NCI-H69 (cell line): ENCODE measurements at regions not wholly inside any gene's neighbourhood (a gene's known extent, or its start where the extent isn't known, plus 50 kb on each side); places are given as distances from the start of the nearest gene placed in this dataset.
"Not testable (repeated sequence)": the region's sequence is repeated elsewhere in the genome, so short reads cannot be mapped to it uniquely, and the experiment has no call there.

Experiments
- DNase-seq: peaks from one replicate; lab custom pipeline; 2025; lab: John Stamatoyannopoulos, UW

DNA sequence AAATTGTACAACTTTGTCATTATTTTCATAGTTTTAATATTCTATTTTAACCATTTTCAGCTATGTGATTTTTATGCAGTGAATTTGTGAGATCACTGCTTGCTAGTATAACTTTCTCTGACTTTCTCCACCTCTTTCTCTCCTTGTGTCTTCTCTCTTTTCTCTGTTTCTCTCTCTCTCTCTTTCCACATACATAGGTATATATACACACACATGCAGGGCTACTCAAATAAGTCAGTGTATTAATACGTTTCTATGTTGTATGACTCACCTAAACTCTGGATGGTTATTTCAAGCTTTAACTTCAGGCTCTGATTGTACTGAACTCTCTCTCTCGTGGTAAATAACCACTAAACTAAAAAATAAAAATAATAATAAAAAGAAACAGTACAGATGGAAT, 1389.3 kb upstream of the ALCAM start:
- no peak for DNase-seq

DNA sequence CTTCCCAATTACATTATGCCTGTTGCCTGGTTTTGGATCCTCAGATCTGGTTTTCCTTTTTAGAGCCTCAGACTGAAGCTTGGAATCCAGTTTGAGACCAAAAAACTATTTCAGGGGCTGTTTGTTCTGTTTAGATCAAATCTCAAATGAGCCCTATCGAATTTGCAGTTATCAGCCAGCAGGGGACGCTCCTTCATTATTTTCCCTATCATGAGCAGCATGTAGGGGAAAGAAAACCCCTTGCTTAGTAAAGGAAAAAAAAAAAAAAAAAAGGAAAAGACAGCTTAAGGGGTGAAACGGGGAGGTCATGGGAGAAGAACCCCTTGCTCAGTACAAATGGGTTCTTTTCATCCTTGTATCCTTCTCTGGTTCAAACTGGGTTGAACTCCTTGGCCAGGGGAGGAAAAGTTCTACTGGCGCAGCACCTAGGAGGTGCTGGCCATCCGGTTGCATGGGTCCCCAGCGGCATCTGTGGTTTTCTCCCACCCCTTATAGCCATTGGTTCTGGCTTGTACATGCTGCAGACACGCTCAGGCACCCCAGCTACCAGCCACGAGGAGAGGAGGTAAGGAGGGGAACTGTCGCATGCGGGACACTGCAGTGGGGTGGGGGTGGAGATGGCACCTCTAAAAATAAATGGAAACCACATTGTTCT, 1375.1 kb upstream of the ALCAM start:
- peak; percentile 0 for DNase-seq

DNA sequence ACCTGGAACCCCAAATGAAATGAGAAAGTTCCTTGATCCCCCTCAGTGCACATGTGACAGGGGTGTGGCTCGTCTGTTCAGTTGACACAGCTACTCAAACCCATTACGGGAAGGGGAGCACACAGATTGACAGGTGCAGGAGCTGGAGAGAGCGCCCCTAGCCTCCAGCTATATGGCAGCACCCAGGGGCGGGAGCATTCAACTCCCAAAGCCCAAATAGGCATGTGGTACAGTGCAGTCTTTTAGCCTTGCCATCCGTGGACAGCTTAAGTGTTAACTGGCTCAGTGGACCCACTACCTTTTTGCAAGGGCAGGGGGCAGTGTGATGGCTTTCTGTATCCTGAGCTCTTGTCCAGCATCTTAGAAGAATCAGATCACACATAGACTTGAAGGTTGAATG, 1374.2 kb upstream of the ALCAM start:
- DNase-seq = peak; percentile 0

DNA sequence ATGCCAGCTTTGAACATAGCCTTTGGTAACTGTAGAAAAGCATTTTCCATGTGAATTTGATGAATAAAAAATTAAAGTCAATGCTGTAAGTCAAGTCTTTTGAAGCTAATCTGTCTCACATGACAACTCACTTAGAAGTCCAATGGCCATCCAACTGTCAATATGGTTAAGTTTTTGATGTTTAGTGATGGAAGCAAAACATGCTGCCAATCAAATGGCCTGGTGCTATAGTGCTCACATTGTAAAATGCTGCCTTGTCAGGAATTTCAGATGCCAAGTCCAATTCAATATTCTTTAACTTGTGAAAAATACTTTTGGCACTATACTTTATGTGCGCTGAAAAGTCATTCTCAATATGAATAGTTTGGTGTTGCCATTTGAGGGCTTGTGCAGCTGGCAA, 1361.8 kb upstream of the ALCAM start:
- no peak for DNase-seq

DNA sequence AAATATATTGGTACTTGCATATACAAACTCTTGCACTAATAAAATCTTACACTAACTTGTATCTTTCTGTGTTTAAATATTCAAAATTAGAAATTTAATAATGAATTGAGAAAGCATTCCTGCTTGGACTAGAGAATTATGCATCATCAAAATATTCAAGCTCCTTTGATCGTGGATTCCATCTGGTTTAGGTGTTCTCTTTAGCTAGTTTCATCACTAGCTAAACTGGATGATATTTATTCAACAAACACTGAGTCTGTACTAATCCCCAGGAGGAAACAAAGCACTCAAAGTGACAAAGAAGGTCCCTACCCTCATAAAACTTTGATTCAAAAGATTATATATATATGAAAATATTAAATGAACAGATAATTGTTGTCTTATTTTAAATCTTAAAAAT, 1360.9 kb upstream of the ALCAM start:
- DNase-seq = peak; percentile 12

DNA sequence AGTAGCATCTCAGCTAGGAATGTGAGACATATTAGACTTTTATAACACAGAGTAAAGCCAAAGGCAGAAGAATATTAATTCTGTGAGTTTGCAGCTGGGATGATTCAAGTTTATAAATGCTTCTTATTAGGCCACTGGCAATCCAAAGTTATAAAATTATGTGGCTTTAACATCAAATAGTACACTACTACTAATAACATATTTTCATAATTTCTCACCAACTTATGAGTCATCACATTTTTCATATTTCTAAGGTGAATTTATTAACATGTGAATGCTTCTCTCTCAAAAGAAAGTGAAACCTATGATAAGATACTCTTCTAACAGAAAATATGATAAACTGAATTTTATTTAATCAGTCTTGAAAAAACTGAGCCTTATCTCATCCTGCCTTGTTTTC, 1348.2 kb upstream of the ALCAM start:
- DNase-seq = no peak

DNA sequence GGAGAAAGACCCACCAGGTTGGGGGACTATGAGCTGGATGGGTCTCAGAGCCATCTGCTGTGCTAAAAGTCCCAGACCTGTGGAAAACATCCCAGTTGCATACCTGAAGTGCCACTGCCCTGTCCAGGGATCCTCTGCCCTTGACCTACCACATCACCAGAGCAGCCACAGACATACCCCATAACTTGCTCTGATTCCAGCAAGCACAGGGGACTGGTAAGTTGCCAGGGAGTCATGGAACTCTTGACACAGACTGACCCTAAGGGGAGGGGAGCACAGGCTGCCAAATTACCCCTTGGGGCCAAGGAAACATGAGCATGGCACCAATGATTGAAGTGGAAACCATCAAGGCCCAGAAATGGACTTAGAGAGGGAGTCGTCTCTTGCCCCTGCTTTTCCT, 1335.1 kb upstream of the ALCAM start:
- no peak for DNase-seq

DNA sequence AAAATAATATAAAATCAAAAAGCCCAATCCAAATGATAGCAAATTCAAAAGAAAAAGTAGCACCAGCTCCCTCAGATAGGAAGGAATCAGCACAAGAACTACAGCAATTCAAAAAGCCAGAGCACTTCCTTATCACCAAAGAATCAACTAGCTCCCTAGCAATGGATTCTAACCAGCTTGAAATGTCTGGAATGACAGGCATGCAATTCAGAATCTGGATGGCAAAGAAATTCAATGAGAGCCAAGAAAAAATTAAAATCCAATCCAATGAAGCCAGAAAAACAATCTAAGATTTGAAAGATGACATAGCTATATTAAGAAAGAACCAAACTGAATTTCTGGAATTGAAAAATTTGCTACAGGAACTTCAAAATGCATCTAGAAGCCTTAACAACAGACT, 1334.4 kb upstream of the ALCAM start:
- DNase-seq = no peak

DNA sequence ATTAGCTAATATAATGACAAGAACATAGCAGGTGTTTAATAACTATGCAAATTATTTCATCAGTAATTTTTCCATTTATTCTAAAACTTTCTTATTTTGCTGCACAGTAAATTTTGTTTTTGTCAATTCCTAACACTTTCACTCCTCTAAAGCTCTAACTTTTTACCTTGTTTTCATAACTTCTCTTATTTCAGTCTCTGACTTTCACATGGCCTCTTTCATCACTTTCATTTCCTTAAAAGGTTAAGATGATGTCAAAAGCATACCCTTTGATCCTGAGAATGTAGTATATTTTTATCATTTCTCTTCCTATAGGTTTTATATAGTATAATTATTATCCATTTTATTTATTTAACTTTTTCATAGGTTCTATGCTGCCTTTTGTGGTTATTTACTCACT, 1325.8 kb upstream of the ALCAM start:
- DNase-seq = no peak

DNA sequence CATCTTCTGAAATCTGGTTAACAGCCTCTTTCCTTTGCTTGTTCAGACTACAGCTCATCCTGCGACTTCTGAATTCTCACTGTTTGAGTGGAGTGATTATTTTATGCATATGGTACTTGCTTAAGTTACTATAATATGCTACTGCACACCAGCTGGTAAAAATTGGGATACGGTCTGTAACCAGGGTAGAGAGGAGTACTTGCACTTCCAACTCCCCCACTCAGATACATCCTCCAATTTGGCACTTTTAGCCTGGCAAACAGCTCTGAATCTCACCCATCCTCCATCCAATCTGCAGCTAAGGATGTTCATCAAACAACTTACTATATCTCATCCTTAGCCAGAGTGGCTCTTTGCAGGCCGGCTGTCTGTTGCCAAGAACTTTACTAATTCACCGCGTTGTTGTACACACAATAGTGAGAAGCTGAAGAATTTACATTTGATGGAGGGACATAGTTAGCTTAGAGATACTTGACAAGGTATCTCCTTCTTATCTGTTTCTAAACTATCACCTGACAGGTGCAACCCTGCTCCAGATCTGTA, 1323.6 kb upstream of the ALCAM start:
- not testable (repeated sequence) for DNase-seq

DNA sequence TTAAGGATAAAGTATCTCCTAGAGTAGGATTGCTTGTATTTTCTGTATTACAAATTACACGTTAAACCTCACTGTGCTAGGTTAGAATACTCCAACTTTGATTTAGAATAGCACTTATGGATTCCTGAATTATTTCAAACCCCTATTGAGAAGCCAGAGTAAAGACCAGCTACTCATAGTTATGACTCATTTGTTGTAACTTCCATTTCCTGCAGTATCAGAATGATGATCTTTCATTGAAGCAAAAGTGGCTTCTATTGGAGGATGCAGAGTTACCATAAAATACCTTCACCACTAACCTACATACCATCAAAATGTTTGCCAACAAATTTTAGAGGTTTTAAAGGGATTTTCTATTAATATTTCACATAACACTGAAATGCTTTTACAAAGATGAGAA, 1322.7 kb upstream of the ALCAM start:
- DNase-seq = no peak

DNA sequence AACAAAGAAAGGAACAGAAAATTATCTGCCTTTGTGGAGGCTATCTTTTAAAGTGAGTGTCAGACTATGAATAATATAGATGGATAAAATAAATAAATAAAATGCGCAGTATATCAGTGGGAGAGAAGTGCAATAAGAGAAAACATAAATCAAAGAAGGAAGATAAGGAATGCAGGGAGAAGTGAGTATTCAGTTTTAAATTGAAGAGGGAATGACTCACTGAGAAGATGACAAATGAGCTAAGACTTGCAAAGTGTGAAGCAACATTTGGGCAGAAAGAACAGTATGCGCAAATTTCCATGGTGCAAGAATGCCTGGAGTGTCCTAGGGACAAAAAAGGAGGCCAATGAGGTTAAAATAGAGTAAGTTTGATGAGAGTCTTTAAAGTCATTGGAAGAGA, 1300.1 kb upstream of the ALCAM start:
- no peak for DNase-seq

DNA sequence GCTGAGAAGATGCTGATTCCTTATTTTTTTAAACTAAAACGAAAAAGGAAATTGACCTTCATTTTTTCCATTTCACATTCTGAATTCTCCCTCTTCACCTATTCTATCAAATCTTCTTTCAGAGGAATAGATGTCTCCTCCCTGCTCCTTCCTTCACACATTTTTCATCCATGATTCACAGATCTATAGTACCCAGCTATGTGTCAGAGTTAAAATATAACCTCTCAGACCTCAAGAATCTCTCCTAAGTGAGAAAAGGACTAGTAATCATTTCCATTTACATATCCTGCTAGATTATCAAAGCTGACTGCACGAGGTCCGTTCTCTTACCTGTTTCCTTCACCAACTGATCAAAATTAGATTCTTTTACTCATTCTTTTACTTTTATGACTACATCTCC, 1297.6 kb upstream of the ALCAM start:
- DNase-seq = no peak

DNA sequence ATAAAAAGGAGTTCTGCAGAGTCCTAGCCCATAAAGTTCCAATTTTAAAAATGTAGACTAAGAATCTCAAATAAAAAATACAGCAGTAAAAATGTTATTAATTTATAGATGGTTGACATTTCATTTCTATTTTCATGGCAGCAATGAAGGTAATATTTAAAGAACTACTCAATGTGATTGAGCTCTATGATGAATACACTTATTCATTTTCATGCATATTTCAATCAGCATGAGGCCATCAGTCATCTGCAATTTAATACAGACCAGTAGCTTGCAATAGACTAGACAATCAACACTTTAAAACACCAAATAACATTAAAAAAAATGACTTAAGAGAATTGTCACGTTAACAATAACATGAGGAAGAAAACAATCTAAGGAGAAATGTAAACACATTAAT, 1295.8 kb upstream of the ALCAM start:
- no peak for DNase-seq

DNA sequence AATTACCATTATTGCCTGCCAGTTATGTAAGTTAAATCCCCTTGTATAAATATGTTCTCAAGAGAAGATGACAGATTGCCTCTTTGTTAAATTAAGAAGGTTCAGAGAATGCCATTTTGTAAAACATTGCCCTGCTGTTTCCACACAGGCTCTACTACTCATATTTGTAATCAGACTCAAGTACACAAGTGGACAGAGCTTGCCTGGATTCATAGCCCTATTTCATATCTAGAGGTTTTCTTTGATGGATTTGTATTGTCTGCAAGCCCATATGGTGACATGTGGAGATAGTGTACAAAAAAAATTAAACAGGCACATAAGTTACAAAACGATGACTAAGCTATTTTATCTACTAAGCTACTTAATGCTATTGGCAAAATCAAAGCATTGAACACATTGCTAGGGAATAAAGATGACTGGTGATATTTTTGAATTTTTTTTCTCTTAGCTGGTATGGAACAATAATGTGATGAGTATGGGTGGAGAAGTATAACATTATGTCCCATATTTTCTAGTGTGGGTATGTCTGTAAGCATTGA, 1286.6 kb upstream of the ALCAM start:
- peak; percentile 9 for DNase-seq

DNA sequence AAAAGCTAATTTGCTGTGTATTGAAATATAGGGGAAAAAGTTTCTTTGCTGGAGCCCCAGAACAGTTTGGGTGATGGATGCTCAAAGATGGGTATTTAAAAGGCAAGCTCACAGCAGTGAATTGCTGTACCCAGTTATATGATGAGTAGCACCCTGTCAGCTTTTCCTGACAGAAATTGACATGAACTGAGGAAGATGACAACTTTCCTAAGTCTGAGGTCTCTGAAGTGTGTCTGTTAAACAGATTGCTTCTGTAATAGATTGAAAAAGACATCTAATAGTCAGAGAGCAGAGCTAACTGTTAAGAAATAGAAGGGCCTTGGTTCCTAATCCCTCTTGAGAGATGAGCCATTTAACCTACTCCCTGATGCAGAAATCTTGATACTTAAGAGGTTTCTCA, 1278.0 kb upstream of the ALCAM start:
- DNase-seq = no peak

DNA sequence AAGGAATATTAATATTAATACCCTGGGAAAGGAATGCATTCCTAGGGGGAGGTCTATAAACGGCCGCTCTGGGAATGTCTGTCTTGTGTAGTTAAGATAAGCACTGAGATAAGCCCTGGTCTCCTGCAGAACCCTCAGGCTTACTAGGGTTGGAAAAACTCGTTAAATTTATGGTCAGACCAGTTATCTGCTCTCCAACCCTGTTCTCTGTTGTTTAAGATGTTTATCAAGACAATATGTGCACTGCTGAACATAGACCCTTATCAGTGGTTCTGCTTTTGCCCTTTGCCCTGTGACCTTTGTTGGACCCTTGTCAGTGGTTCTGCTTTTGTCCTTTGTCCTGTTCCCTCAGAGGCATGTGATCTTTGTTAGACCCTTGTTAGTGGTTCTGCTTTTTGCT, 1276.7 kb upstream of the ALCAM start:
- not testable (repeated sequence) for DNase-seq

DNA sequence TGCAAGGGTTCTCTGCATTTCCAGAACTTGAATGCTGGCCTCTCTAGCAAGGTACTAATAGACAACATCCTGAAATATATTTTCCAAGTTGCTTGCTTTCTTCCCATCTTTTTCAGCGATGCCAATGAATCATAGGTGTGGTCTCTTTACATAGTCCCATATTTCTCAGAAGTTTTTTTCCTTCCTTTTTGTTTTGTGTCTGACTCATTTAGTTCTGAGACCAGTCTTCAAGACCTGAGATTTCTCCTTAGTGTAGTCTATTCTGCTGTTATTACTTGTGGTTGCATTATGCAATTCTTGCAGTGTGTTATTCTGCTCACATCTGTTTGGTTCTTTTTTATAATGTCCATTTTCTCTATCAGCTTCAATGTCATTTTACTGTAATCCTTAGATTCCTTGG, 1265.0 kb upstream of the ALCAM start:
- no peak for DNase-seq

DNA sequence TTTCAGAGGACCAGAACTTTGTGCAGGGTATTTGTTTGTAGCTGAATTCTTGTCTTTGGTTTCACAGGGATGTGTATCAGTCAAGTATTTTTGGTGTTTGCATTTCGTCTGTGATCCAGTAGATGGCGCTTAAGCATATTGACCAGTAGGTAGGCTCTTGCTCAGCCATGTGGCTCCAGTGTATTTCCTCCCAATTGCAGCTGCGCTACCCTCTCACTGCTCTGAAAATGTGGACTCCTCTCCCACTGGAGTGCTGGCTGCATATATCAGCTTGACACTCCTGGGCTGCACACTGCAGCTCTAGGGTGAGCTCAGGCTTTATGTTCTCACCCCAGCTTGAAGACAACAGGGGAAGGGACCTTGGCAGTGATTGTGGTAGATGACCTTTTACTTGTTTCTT, 1264.3 kb upstream of the ALCAM start:
- peak; percentile 65 for DNase-seq

DNA sequence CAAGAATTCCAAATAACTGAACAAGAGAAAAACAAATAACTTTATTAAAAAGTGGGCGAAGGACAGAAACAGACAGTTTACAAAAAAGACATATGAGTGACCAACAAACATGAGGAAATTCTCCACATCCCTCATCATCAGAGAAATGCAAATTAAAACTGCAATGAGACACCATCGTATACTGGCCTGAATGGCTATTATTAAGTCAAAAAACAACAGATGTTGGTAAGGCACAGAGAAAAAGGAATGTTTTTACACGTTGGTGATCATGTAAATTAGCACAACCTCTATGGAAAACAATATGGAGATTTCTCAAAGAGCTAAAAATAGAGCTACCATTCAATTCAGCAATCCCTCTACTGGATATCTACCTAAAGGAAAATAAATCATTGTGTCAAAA, 1260.4 kb upstream of the ALCAM start:
- peak; percentile 59 for DNase-seq

DNA sequence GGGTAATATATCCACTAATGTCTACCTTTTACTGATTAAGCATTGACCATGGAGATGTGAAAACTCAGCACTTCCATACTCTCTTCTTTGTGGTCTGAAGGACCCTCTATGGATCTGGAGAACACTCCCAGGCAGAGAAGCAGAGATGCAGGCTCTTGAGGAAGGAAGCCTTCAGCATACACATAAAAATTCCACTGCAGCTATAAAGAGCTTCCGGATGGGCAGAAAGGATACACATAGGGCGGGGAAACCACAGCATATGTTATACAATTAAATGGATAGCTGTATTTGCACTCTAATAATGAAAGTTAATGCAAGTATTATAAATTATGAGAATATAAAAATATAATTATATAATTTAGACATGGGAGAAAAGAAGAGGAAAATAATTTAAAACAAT, 1258.2 kb upstream of the ALCAM start:
- DNase-seq = peak; percentile 3

DNA sequence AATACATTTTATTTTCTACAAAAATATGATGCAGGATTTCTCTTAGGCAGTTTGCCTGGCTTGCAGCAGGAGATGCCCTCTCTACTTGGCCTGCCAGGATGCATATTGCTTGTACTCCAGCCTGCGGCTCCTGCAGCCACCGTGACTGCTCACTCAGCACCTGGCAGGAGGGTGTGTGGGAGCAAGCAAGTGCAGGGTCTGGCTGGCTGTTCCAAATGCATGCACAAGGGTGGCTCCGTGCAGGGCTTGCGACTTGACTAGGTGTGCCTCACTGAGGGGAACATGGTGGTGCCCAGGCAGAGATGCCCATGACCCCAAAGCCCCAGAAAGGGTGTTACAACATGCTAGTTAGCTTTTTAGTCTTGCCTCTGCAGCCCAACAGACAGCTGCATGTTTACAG, 1240.2 kb upstream of the ALCAM start:
- no peak for DNase-seq

DNA sequence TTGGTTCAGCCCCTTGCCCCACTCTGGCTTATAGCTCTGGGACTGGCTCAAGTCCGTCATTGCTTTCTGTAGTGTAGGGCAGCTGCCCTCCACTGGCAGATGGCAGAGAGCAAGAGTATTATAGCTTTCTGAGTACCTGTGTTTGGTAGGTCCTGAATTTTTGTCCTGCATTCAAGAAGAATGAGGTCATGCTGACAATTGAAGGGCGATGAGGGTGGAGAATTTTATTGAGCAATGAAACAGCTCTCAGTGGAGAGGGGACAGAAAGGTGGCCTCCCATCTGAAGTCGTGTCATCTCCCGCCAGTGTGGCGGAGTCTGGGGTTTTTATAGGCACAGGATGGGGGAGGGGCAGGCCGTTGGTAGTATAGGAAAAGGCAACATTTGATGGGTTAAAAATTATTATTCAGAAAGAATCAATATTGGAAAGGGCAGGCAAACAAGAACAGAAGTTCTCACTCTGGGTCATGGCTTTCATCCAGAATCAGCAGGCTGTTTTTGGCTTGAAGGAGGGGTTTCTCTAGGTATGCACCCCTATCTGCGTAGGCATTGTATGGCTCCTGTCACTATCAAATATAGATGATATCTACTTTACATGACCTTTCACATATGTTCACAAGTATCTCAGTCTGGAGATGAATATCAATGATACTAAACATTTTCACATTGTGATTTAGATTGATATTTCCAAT, 1239.7 kb upstream of the ALCAM start:
- DNase-seq = no peak

DNA sequence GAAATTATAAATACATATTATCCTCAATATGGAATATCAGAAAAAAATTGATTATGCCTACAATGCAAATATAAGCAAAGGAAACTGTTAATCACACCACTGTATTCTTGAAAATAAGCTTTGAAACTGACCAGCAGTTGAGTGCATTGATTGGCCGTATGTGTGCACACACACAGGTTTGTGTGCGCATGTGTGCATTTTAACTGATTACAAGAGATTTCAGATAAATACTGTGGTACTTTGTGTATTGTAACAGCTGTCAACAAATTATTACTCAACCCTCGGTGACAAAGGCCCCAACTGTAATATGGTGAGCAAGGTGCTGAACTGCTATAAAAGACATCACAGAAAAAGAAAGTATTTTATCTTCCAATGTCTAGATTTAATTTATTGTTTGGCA, 1238.9 kb upstream of the ALCAM start:
- DNase-seq = no peak
